Peyer's patch (tissue), 4 donors: ENCODE measurements at regions not wholly inside any gene's neighbourhood (a gene's known extent, or its start where the extent isn't known, plus 50 kb on each side); places are given as distances from the start of the nearest gene placed in this dataset.

ENCODE experiments used
- POLR2A ChIP-seq, 2 donors: fragments of 450-650 bp; IDR thresholded peaks; one replicate each; pipeline ENCODE4 v1.5.1; 2017; ENCODE audit warnings: antibody characterized with exemption in 2 of 2, mild to moderate bottlenecking in 2 of 2, moderate library complexity in 2 of 2
- TF ChIP-seq, protein P1 (sequence below), 6 experiments: fragments of 450-650 bp in 4 of 6; fragments of 200-600 bp in 2 of 6; sonication (generic) in 1 of 6; IDR thresholded peaks; one replicate each; pipeline ENCODE4 v1.5.1; 2017 to 2019; ENCODE audit warnings: antibody characterized with exemption in 6 of 6, mild to moderate bottlenecking in 3 of 6, moderate library complexity in 1 of 6

DNA sequence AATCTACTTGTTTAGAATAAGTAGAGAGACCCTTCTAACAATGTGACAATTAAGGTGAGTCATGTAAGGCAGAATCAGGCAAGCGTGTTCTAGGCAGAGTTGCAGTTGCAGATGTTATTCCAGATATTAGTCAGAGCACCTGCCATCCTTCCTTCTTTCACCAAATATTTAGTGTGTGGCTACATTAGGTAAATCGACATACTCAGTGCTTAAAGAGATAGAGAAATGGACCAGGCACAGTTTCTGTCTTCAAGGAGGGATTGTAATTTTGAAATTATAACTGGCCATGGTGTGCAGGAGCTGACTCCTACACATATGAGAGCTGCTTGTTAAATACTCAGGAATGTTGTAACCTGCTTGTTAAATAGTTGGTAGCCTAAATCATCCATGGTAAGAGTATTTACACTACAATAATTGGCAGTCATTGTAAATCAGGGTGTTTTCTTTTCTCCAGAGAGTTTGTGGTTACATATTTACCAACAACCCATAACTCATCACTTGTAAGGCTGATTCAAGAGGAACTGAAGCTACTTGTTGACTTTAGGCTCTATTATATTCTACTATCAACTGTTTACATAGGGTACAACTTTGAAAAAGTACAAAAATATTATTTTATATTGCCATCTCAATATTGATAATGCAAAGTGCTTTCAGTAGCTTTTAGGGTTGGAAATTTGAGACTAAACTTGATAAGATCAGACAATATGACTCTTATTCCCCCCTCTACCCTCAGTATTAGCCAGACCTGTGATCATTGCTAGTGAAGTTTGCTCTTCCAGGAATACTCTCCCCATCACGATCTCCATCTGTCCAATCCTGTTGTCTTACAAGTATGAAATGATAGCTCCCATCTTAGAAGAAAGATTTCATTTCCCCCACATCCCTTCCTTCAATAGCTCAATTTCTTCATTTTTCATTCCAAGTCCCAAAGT is 607.1 kb downstream of the COL12A1 start:
- no peak for TF ChIP-seq POLR2A (IDR thresholded peaks at IDR 0.05)
- TF ChIP-seq, protein P1, sequence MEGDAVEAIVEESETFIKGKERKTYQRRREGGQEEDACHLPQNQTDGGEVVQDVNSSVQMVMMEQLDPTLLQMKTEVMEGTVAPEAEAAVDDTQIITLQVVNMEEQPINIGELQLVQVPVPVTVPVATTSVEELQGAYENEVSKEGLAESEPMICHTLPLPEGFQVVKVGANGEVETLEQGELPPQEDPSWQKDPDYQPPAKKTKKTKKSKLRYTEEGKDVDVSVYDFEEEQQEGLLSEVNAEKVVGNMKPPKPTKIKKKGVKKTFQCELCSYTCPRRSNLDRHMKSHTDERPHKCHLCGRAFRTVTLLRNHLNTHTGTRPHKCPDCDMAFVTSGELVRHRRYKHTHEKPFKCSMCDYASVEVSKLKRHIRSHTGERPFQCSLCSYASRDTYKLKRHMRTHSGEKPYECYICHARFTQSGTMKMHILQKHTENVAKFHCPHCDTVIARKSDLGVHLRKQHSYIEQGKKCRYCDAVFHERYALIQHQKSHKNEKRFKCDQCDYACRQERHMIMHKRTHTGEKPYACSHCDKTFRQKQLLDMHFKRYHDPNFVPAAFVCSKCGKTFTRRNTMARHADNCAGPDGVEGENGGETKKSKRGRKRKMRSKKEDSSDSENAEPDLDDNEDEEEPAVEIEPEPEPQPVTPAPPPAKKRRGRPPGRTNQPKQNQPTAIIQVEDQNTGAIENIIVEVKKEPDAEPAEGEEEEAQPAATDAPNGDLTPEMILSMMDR (IDR thresholded peaks at IDR 0.05), result no peak
